Epithelial cell of proximal tubule (primary cell): ENCODE measurements at regions not wholly inside any gene's neighbourhood (a gene's known extent, or its start where the extent isn't known, plus 50 kb on each side); places are given as distances from the start of the nearest gene placed in this dataset.

Experiments used
- DNase-seq: peaks from one replicate; pipeline ENCODE4 v3.0.0-alpha.2; 2011; ENCODE audit warnings: low read depth
- H3K4me3 ChIP-seq: 2 replicates; pipeline ENCODE4 v1.5.1; 2011; ENCODE audit warnings: low read depth, mild to moderate bottlenecking, low read length
- CTCF ChIP-seq: conservative IDR thresholded peaks from 2 replicates; pipeline ENCODE4 v1.5.1; 2012; ENCODE audit warnings: low read depth, mild to moderate bottlenecking, low read length

GRCh38 chr5:62043289-62044280 lies 262.4 kb upstream of the KIF2A start:
- no peak for TF ChIP-seq CTCF
- no peak overlapping the region for H3K4me3 ChIP-seq
- no peak for DNase-seq

- H3K4me3 ChIP-seq: no peak overlapping the region
- no peak for TF ChIP-seq CTCF
- no peak for DNase-seq
Observed at GRCh38 chr5:62044989-62045388, 261.0 kb upstream of the KIF2A start.

GRCh38 chr5:62046191-62046590 lies 259.8 kb upstream of the KIF2A start:
- no peak for DNase-seq
- TF ChIP-seq CTCF: no peak
- no peak overlapping the region for H3K4me3 ChIP-seq

GRCh38 chr5:62051747-62052146 lies 254.3 kb upstream of the KIF2A start:
- TF ChIP-seq CTCF: no peak
- no peak for DNase-seq
- no peak overlapping the region for H3K4me3 ChIP-seq

- no peak overlapping the region for H3K4me3 ChIP-seq
- DNase-seq: no peak
- TF ChIP-seq CTCF: no peak
Observed at GRCh38 chr5:62059960-62060359, 246.0 kb upstream of the KIF2A start.

- no peak for TF ChIP-seq CTCF
- no peak for DNase-seq
- no peak overlapping the region for H3K4me3 ChIP-seq
Observed at GRCh38 chr5:62065050-62065449, 241.0 kb upstream of the KIF2A start.
